Transverse colon (tissue), 4 donors: ENCODE measurements at regions not wholly inside any gene's neighbourhood (a gene's known extent, or its start where the extent isn't known, plus 50 kb on each side); places are given as distances from the start of the nearest gene placed in this dataset.

ENCODE experiments used
- CTCF ChIP-seq, 5 experiments: fragments of 200-600 bp in 3 of 5; fragments of 450-650 bp in 2 of 5; sonication (generic) in 3 of 5; IDR thresholded peaks; 1 replicate in 2 of 5; 2 replicates in 3 of 5; pipeline ENCODE4 v1.5.1; 2016 to 2017; ENCODE audit warnings: antibody characterized with exemption in 5 of 5, inconsistent platforms in 3 of 5, mild to moderate bottlenecking in 2 of 5, moderate library complexity in 1 of 5
- POLR2A ChIP-seq: fragments of 450-650 bp; IDR thresholded peaks from one replicate; pipeline ENCODE4 v1.6.1; 2016; ENCODE audit warnings: antibody characterized with exemption, mild to moderate bottlenecking, moderate library complexity
- POLR2AphosphoS5 ChIP-seq, 3 donors: sonication (generic); formaldehyde crosslinking; IDR thresholded peaks; one replicate each; pipeline ENCODE4 v1.6.1; 2016; ENCODE audit warnings: antibody characterized with exemption in 3 of 3

- no peak for TF ChIP-seq POLR2A
- no peak for TF ChIP-seq CTCF (IDR thresholded peaks at IDR 0.05)
- no peak for TF ChIP-seq POLR2AphosphoS5 (IDR thresholded peaks at IDR 0.05)
Measured at GRCh38 chr18:2482706-2483475, 88.4 kb downstream of the METTL4 start.
